Activated CD4-positive, alpha-beta T cell treated with anti-CD3 and anti-CD28 coated beads, Interleukin-2, amount 10 ng/mL, durations not matched to agents 7 days and 5 days (primary cell): ENCODE measurements at regions not wholly inside any gene's neighbourhood (a gene's known extent, or its start where the extent isn't known, plus 50 kb on each side); places are given as distances from the start of the nearest gene placed in this dataset.
A peak's percentile ranks its signal among the peaks of the same experiment; 100 is the strongest.
"Not testable (repeated sequence)": the region's sequence is repeated elsewhere in the genome, so short reads cannot be mapped to it uniquely, and the experiment has no call there.

Source experiments
- CTCF ChIA-PET: fragments of 350-600 bp; sonication (Branson Sonifier 250); formaldehyde crosslinking; loops from one replicate; lab custom pipeline; 2021; ENCODE audit warnings: antibody characterized with exemption; lab: Charles Lee
- POLR2A ChIA-PET: fragments of 350-600 bp; sonication (Branson Sonifier 250); formaldehyde crosslinking; loops from one replicate; lab custom pipeline; 2021; ENCODE audit warnings: antibody characterized with exemption; lab: Charles Lee
- DNase-seq: peaks from one replicate; pipeline ENCODE4 v3.0.0-alpha.2; 2020
- H3K27ac Mint-ChIP-seq: one replicate; pipeline ENCODE4 v1.8.0; 2021; ENCODE audit warnings: mild to moderate bottlenecking, moderate library complexity, mixed read lengths
- H3K27me3 Mint-ChIP-seq: one replicate; pipeline ENCODE4 v1.8.0; 2021; ENCODE audit warnings: mixed read lengths
- H3K36me3 Mint-ChIP-seq: one replicate; pipeline ENCODE4 v1.8.0; 2021; ENCODE audit warnings: low read depth, mixed read lengths
- H3K4me1 Mint-ChIP-seq: one replicate; pipeline ENCODE4 v1.8.0; 2021; ENCODE audit warnings: mixed read lengths
- H3K4me3 Mint-ChIP-seq: one replicate; pipeline ENCODE4 v1.8.0; 2021; ENCODE audit warnings: mild to moderate bottlenecking, moderate library complexity, mixed read lengths
- H3K9me3 Mint-ChIP-seq: one replicate; pipeline ENCODE4 v1.8.0; 2021; ENCODE audit warnings: mixed read lengths

GRCh38 chr2:106270471-106270891 lies 76.4 kb upstream of the UXS1 start:
- Mint-ChIP-seq H3K36me3 (no peaks in the 10 kb centered on the region), H3K27me3 (peaks cover 17% of the 10 kb centered on the region), H3K4me3 (peak overlapping the region; percentile 74), H3K9me3 (no peaks in the 10 kb centered on the region), H3K27ac (no peak overlapping the region), H3K4me1 (peaks cover 42% of the 10 kb centered on the region)
- no peak for DNase-seq
- POLR2A ChIA-PET: no interaction called here
- CTCF ChIA-PET: interaction anchor here (0.7 kb wide), 1 partner anchor 66 kb away, joined by 3 read pairs; no protein-coding TSS in a partner anchor

GRCh38 chr2:106269591-106270291 lies 75.6 kb upstream of the UXS1 start:
- CTCF ChIA-PET: interaction anchor here (0.7 kb wide), 1 partner anchor 66 kb away, joined by 3 read pairs; no protein-coding TSS in a partner anchor
- POLR2A ChIA-PET: no interaction called here

GRCh38 chr2:106267997-106268396 lies 73.9 kb upstream of the UXS1 start:
- no peaks in the 10 kb centered on the region for H3K9me3 Mint-ChIP-seq
- CTCF ChIA-PET: no interaction called here

More at GRCh38 chr2:106269591-106270291, 75.6 kb upstream of the UXS1 start:
- Mint-ChIP-seq H3K4me1 (peaks cover 42% of the 10 kb centered on the region), H3K27me3 (peaks cover 17% of the 10 kb centered on the region), H3K4me3 (peak overlapping the region; percentile 74), H3K9me3 (no peaks in the 10 kb centered on the region), H3K36me3 (no peaks in the 10 kb centered on the region), H3K27ac (peak overlapping the region; percentile 82)
- DNase-seq: peak; percentile 63

GRCh38 chr2:106261871-106262321 lies 67.8 kb upstream of the UXS1 start:
- DNase-seq: no peak
- Mint-ChIP-seq H3K9me3 (no peaks in the 10 kb centered on the region), H3K4me3 (no peak overlapping the region), H3K4me1 (no peaks in the 10 kb centered on the region), H3K27me3 (no peaks in the 10 kb centered on the region), H3K27ac (no peak overlapping the region), H3K36me3 (no peaks in the 10 kb centered on the region)
- CTCF ChIA-PET: no interaction called here
- POLR2A ChIA-PET: no interaction called here

More at GRCh38 chr2:106267997-106268396, 73.9 kb upstream of the UXS1 start:
- Mint-ChIP-seq H3K4me1 (peaks cover 42% of the 10 kb centered on the region), H3K27ac (peak overlapping the region; percentile 4), H3K4me3 (no peak overlapping the region), H3K27me3 (peaks cover 17% of the 10 kb centered on the region), H3K36me3 (no peaks in the 10 kb centered on the region)
- POLR2A ChIA-PET: no interaction called here
- DNase-seq: peak; percentile 28

GRCh38 chr2:106258859-106259258 lies 64.8 kb upstream of the UXS1 start:
- H3K27me3 Mint-ChIP-seq, H3K36me3 Mint-ChIP-seq, H3K9me3 Mint-ChIP-seq, H3K4me1 Mint-ChIP-seq, H3K4me3 Mint-ChIP-seq, DNase-seq, CTCF ChIA-PET, H3K27ac Mint-ChIP-seq, POLR2A ChIA-PET: not testable (repeated sequence)

- Mint-ChIP-seq H3K27ac (no peak overlapping the region), H3K36me3 (no peaks in the 10 kb centered on the region), H3K9me3 (no peaks in the 10 kb centered on the region), H3K27me3 (no peaks in the 10 kb centered on the region), H3K4me1 (no peaks in the 10 kb centered on the region), H3K4me3 (no peak overlapping the region)
- POLR2A ChIA-PET: no interaction called here
- CTCF ChIA-PET: interaction anchor here (0.7 kb wide), 2 partner anchors 1083 to 1801 kb away, joined by 3 read pairs; no protein-coding TSS in a partner anchor
- DNase-seq: no peak
Measured at GRCh38 chr2:106257830-106258229, 63.7 kb upstream of the UXS1 start.

- ChIA-PET CTCF (interaction anchor here (0.7 kb wide), 2 partner anchors 1084 to 1801 kb away, joined by 3 read pairs; no protein-coding TSS in a partner anchor), POLR2A (no interaction called here)
- no peak overlapping the region for H3K4me3 Mint-ChIP-seq
Measured at GRCh38 chr2:106257135-106257534, 63.0 kb upstream of the UXS1 start.

GRCh38 chr2:106249157-106249828 lies 55.2 kb upstream of the UXS1 start:
- DNase-seq, H3K27me3 Mint-ChIP-seq, CTCF ChIA-PET, POLR2A ChIA-PET, H3K9me3 Mint-ChIP-seq, H3K36me3 Mint-ChIP-seq: not testable (repeated sequence)
- Mint-ChIP-seq H3K4me1 (peaks cover 21% of the 10 kb centered on the region), H3K4me3 (peak overlapping the region; percentile 17), H3K27ac (peak overlapping the region; percentile 76)

More at GRCh38 chr2:106257135-106257534, 63.0 kb upstream of the UXS1 start:
- no peaks in the 10 kb centered on the region for H3K36me3 Mint-ChIP-seq
- no peak for DNase-seq
- no peak overlapping the region for H3K27ac Mint-ChIP-seq
- H3K9me3 Mint-ChIP-seq: no peaks in the 10 kb centered on the region
- no peaks in the 10 kb centered on the region for H3K27me3 Mint-ChIP-seq
- H3K4me1 Mint-ChIP-seq: no peaks in the 10 kb centered on the region

- DNase-seq: peak; percentile 33
- CTCF ChIA-PET, H3K4me3 Mint-ChIP-seq, POLR2A ChIA-PET, H3K9me3 Mint-ChIP-seq, H3K27me3 Mint-ChIP-seq, H3K36me3 Mint-ChIP-seq: not testable (repeated sequence)
- Mint-ChIP-seq H3K4me1 (peaks cover 21% of the 10 kb centered on the region), H3K27ac (peak overlapping the region; percentile 50)
Measured at GRCh38 chr2:106248548-106249151, 54.5 kb upstream of the UXS1 start.
